ENCODE measurements at regions not wholly inside any gene's neighbourhood (a gene's known extent, or its start where the extent isn't known, plus 50 kb on each side); places are given as distances from the start of the nearest gene placed in this dataset.

- no peak overlapping the region for H3K4me3 ChIP-seq (ENCODE audit: low read depth, low read length)
- DNase-seq (ENCODE audit: low read depth): peak; percentile 8
Measured at GRCh38 chr1:208781391-208782045, 537.3 kb upstream of the PLXNA2 start.

GRCh38 chr1:208782186-208782585 is 538.0 kb upstream of the PLXNA2 start:
- H3K4me3 ChIP-seq (ENCODE audit: low read depth, low read length): no peak overlapping the region
- DNase-seq (ENCODE audit: low read depth): no peak

- H3K4me3 ChIP-seq (ENCODE audit: low read depth, low read length): no peak overlapping the region
- no peak for DNase-seq (ENCODE audit: low read depth)
Measured at GRCh38 chr1:208785629-208786028, 541.4 kb upstream of the PLXNA2 start.

GRCh38 chr1:208787219-208787618 is 543.0 kb upstream of the PLXNA2 start:
- no peak for DNase-seq (ENCODE audit: low read depth)
- no peak overlapping the region for H3K4me3 ChIP-seq (ENCODE audit: low read depth, low read length)

- DNase-seq (ENCODE audit: low read depth): no peak
- H3K4me3 ChIP-seq (ENCODE audit: low read depth, low read length): no peak overlapping the region
Measured at GRCh38 chr1:208788013-208788540, 543.9 kb upstream of the PLXNA2 start.

GRCh38 chr1:208791456-208791855 is 547.3 kb upstream of the PLXNA2 start:
- no peak for DNase-seq (ENCODE audit: low read depth)
- H3K4me3 ChIP-seq (ENCODE audit: low read depth, low read length): no peak overlapping the region

GRCh38 chr1:208793861-208794345 is 549.7 kb upstream of the PLXNA2 start:
- no peak for DNase-seq (ENCODE audit: low read depth)
- no peak overlapping the region for H3K4me3 ChIP-seq (ENCODE audit: low read depth, low read length)

GRCh38 chr1:208799186-208799585 is 555.0 kb upstream of the PLXNA2 start:
- DNase-seq (ENCODE audit: low read depth): no peak
- H3K4me3 ChIP-seq (ENCODE audit: low read depth, low read length): no peak overlapping the region

GRCh38 chr1:208803011-208803811 is 559.0 kb upstream of the PLXNA2 start:
- no peak for DNase-seq (ENCODE audit: low read depth)
- no peak overlapping the region for H3K4me3 ChIP-seq (ENCODE audit: low read depth, low read length)

GRCh38 chr1:208807446-208808127 is 563.4 kb upstream of the PLXNA2 start:
- no peak overlapping the region for H3K4me3 ChIP-seq (ENCODE audit: low read depth, low read length)
- no peak for DNase-seq (ENCODE audit: low read depth)

GRCh38 chr1:208808301-208808700 is 564.1 kb upstream of the PLXNA2 start:
- H3K4me3 ChIP-seq (ENCODE audit: low read depth, low read length): no peak overlapping the region
- DNase-seq (ENCODE audit: low read depth): no peak

- H3K4me3 ChIP-seq (ENCODE audit: low read depth, low read length): no peak overlapping the region
- DNase-seq (ENCODE audit: low read depth): no peak
Measured at GRCh38 chr1:208809876-208810275, 565.7 kb upstream of the PLXNA2 start.

- H3K4me3 ChIP-seq (ENCODE audit: low read depth, low read length): no peak overlapping the region
- no peak for DNase-seq (ENCODE audit: low read depth)
Measured at GRCh38 chr1:208818770-208819445, 574.7 kb upstream of the PLXNA2 start.

GRCh38 chr1:208820580-208821212 is 576.5 kb upstream of the PLXNA2 start:
- DNase-seq (ENCODE audit: low read depth): no peak
- H3K4me3 ChIP-seq (ENCODE audit: low read depth, low read length): no peak overlapping the region

- no peak overlapping the region for H3K4me3 ChIP-seq (ENCODE audit: low read depth, low read length)
- no peak for DNase-seq (ENCODE audit: low read depth)
Measured at GRCh38 chr1:208821939-208822338, 577.8 kb upstream of the PLXNA2 start.

GRCh38 chr1:208825300-208825699 is 581.1 kb upstream of the PLXNA2 start:
- DNase-seq (ENCODE audit: low read depth): no peak
- H3K4me3 ChIP-seq (ENCODE audit: low read depth, low read length): no peak overlapping the region

GRCh38 chr1:208829595-208829994 is 585.4 kb upstream of the PLXNA2 start:
- DNase-seq (ENCODE audit: low read depth): no peak
- no peak overlapping the region for H3K4me3 ChIP-seq (ENCODE audit: low read depth, low read length)

GRCh38 chr1:208834381-208835096 is 590.4 kb upstream of the PLXNA2 start:
- no peak for DNase-seq (ENCODE audit: low read depth)
- H3K4me3 ChIP-seq (ENCODE audit: low read depth, low read length): no peak overlapping the region

- no peak for DNase-seq (ENCODE audit: low read depth)
- H3K4me3 ChIP-seq (ENCODE audit: low read depth, low read length): no peak overlapping the region
Measured at GRCh38 chr1:208835097-208835463, 590.9 kb upstream of the PLXNA2 start.
